HepG2 (cell line): ENCODE measurements at regions not wholly inside any gene's neighbourhood (a gene's known extent, or its start where the extent isn't known, plus 50 kb on each side); places are given as distances from the start of the nearest gene placed in this dataset.
"Not testable (repeated sequence)": the region's sequence is repeated elsewhere in the genome, so short reads cannot be mapped to it uniquely, and the experiment has no call there.

ENCODE experiments used
- ATAC-seq: fragments of 200-7000 bp; cut with Tn5 transposase; 3 replicates; pipeline ENCODE4 v1.9.1; 2020; ENCODE audit warnings: mild to moderate bottlenecking, moderate library complexity
- BruUV-seq: library from RNA; stranded (reverse); fragments of 400-500 nt; replicated peaks from 2 replicates; lab custom pipeline; 2021; lab: Mats Ljungman, UMichigan
- CTCF ChIA-PET: fragments of 300-600 bp; formaldehyde crosslinking; extraction: SDS; loops from one replicate; lab custom pipeline; 2021; ENCODE audit warnings: low total read pairs, inconsistent platforms, low intra/inter-chr PET ratio; lab: Yijun Ruan, JAX
- POLR2A ChIA-PET: fragments of 350-600 bp; sonication (Branson Sonifier 250); formaldehyde crosslinking; loops from one replicate; lab custom pipeline; 2020; ENCODE audit warnings: antibody characterized with exemption, inconsistent platforms; lab: Yijun Ruan, JAX
- DNase-seq: peaks from one replicate; pipeline ENCODE4 v3.0.0-alpha.2; 2015; ENCODE audit warnings: low spot score
- FAIRE-seq: peaks from 3 replicates; lab custom pipeline; 2011; peaks lifted over from hg19 to GRCh38; lab: Jason Lieb, UNC
- H2AFZ ChIP-seq: one replicate; pipeline ENCODE4 v1.6.1; 2011; ENCODE audit warnings: low read length, inconsistent platforms
- H3K27ac ChIP-seq: fragments of 300-600 bp; 3 replicates; pipeline ENCODE4 v1.8.0; 2011; ENCODE audit warnings: mixed run types, mild to moderate bottlenecking, mixed read lengths, low read length, inconsistent platforms; ENCODE audit not compliant: insufficient read depth; ENCODE audit errors: extremely low read length
- H3K27me3 ChIP-seq, 2 experiments: fragments of 200-600 bp in 1 of 2; 2 replicates in 1 of 2; 3 replicates in 1 of 2; pipeline versions ENCODE4 v1.6.0 to v1.8.0; 2011; ENCODE audit warnings: low read length in 2 of 2, mild to moderate bottlenecking in 2 of 2, moderate library complexity in 2 of 2, inconsistent platforms in 1 of 2; ENCODE audit not compliant: insufficient read depth in 2 of 2, control insufficient read depth in 1 of 2
- H3K36me3 ChIP-seq, 2 experiments: fragments of 200-600 bp in 1 of 2; replicated peaks in 1 of 2; 2 replicates in 1 of 2; 3 replicates in 1 of 2; pipeline versions ENCODE4 v1.5.1 to v1.8.0; 2011; ENCODE audit warnings: low read length in 2 of 2, inconsistent platforms in 1 of 2; ENCODE audit not compliant: insufficient read depth in 2 of 2, control insufficient read depth in 1 of 2
- H3K4me1 ChIP-seq: 2 replicates; pipeline ENCODE4 v1.5.1; 2012; ENCODE audit warnings: low read length, inconsistent platforms; ENCODE audit not compliant: insufficient read depth
- H3K4me2 ChIP-seq: 2 replicates; pipeline ENCODE4 v1.6.0; 2011; ENCODE audit warnings: low read depth, low read length, inconsistent platforms
- H3K4me3 ChIP-seq, 3 experiments: fragments of 200-600 bp in 1 of 3; sonication (generic), shearing (Covaris generic) in 1 of 3; replicated peaks in 1 of 3; 2 replicates each; pipeline ENCODE4 v1.5.1; 2011 to 2016; ENCODE audit warnings: low read length in 3 of 3, inconsistent platforms in 2 of 3, low read depth in 2 of 3, mild to moderate bottlenecking in 2 of 3, control low read depth in 1 of 3, mixed read lengths in 1 of 3; ENCODE audit not compliant: insufficient read depth in 1 of 3
- H3K79me2 ChIP-seq: one replicate; pipeline ENCODE4 v1.6.1; 2011; ENCODE audit warnings: low read length, inconsistent platforms; ENCODE audit not compliant: insufficient read depth
- H3K9ac ChIP-seq: 2 replicates; pipeline ENCODE4 v1.6.0; 2011; ENCODE audit warnings: mild to moderate bottlenecking, low read depth, low read length, inconsistent platforms; ENCODE audit not compliant: insufficient read depth
- H3K9me3 ChIP-seq: 2 replicates; pipeline ENCODE4 v1.5.1; 2012; ENCODE audit warnings: mild to moderate bottlenecking, low read length
- H4K20me1 ChIP-seq: 2 replicates; pipeline ENCODE4 v1.6.0; 2011; ENCODE audit warnings: inconsistent platforms, mild to moderate bottlenecking, low read length, moderate library complexity; ENCODE audit not compliant: insufficient read depth
- HHEX ChIP-seq: IDR thresholded peaks from 2 replicates; pipeline ENCODE4 v1.6.1; 2016; ENCODE audit warnings: control low read depth
- HINFP ChIP-seq: sonication (generic); formaldehyde crosslinking; IDR thresholded peaks from 2 replicates; pipeline ENCODE4 v1.4.0; 2020; ENCODE audit warnings: low read depth, mild to moderate bottlenecking, missing genetic modification reagents
- POGZ ChIP-seq: sonication (generic); formaldehyde crosslinking; IDR thresholded peaks from 2 replicates; pipeline ENCODE4 v1.4.0; 2020; ENCODE audit warnings: mild to moderate bottlenecking, missing genetic modification reagents
- RARG ChIP-seq: sonication (generic); formaldehyde crosslinking; IDR thresholded peaks from 2 replicates; pipeline ENCODE4 v1.4.0; 2020; ENCODE audit warnings: low read depth, mild to moderate bottlenecking, missing genetic modification reagents
- SNAI1 ChIP-seq: sonication (generic); formaldehyde crosslinking; IDR thresholded peaks from 2 replicates; pipeline ENCODE4 v1.5.0; 2020; ENCODE audit warnings: mild to moderate bottlenecking, missing genetic modification reagents, borderline replicate concordance
- ZC3H13 ChIP-seq: sonication (generic); formaldehyde crosslinking; IDR thresholded peaks from 2 replicates; pipeline ENCODE4 v1.8.1; 2023; ENCODE audit warnings: mild to moderate bottlenecking, missing genetic modification reagents, moderate library complexity
- ZNF12 ChIP-seq: sonication (generic); formaldehyde crosslinking; IDR thresholded peaks from 2 replicates; pipeline ENCODE4 v1.5.0; 2020; ENCODE audit warnings: missing genetic modification reagents
- ZNF331 ChIP-seq: sonication (generic); formaldehyde crosslinking; IDR thresholded peaks from 2 replicates; pipeline ENCODE4 v1.4.0; 2020; ENCODE audit warnings: missing genetic modification reagents
- ZNF619 ChIP-seq: sonication (generic); formaldehyde crosslinking; IDR thresholded peaks from 2 replicates; pipeline ENCODE4 v1.4.0; 2020; ENCODE audit warnings: mild to moderate bottlenecking, missing genetic modification reagents
- ZNF878 ChIP-seq: sonication (generic); formaldehyde crosslinking; IDR thresholded peaks from 2 replicates; pipeline ENCODE4 v1.8.1; 2023; ENCODE audit warnings: mild to moderate bottlenecking, missing genetic modification reagents, moderate library complexity
- ZNF891 ChIP-seq: sonication (generic); formaldehyde crosslinking; IDR thresholded peaks from 2 replicates; pipeline ENCODE4 v1.5.0; 2020; ENCODE audit warnings: mild to moderate bottlenecking, missing genetic modification reagents
- WGBS: methylation state at CpG from one replicate; pipeline ENCODE4 v1.1.6; 2017; ENCODE audit warnings: low lambda C conversion rate; 5-methylcytosine and 5-hydroxymethylcytosine counted together
- in situ Hi-C: cut with HindIII; loops from 2 replicates; pipeline ENCODE4 v1.10.0; 2017; ENCODE audit warnings: low pct_unique_long_range_greater_than_20kb; ENCODE audit not compliant: extremely low pct_ligation_motif_present
- intact Hi-C: fragments of 100-400 bp; cut with micrococcal nuclease; formaldehyde crosslinking; loops from one replicate; pipeline ENCODE4 v1.10.0; 2022; ENCODE audit not compliant: unreplicated experiment

GRCh38 chr4:17436047-17436749 lies 75.7 kb downstream of the QDPR start:
- DNase-seq, H3K79me2 ChIP-seq, intact Hi-C loops, ATAC-seq, H3K27ac ChIP-seq, H3K9me3 ChIP-seq, FAIRE-seq, H3K9ac ChIP-seq, POLR2A ChIA-PET, CTCF ChIA-PET, H3K27me3 ChIP-seq, H3K36me3 ChIP-seq, BruUV-seq, H2AFZ ChIP-seq, H3K4me1 ChIP-seq, H4K20me1 ChIP-seq, H3K4me3 ChIP-seq, in situ Hi-C loops, H3K4me2 ChIP-seq: not testable (repeated sequence)
- 28% methylated on average over 4 of the region's 21 CpGs for WGBS

GRCh38 chr4:17433827-17434226 lies 78.1 kb downstream of the QDPR start:
- intact Hi-C loops, result no loop called here
- no peaks in the 10 kb centered on the region for H3K9me3 ChIP-seq
- no TSS peak for BruUV-seq
- H3K9ac ChIP-seq, result no peak overlapping the region
- H3K27me3 ChIP-seq, result 0 out of 5 replicates have a peak, but pooled peaks cover 0 to 2% of the 10 kb centered on the region in 2 experiments
- 43% methylated on average over 5 of the region's 5 CpGs for whole genome bisulfite sequencing
- no peak overlapping the region for H3K4me3 ChIP-seq
- no peaks in the 10 kb centered on the region for H3K36me3 ChIP-seq
- no peaks in the 10 kb centered on the region for H3K4me1 ChIP-seq
- no peak overlapping the region for H2AFZ ChIP-seq
- H3K4me2 ChIP-seq, result no peak overlapping the region
- no peaks in the 10 kb centered on the region for H3K79me2 ChIP-seq
- DNase-seq (no peak), FAIRE-seq (no peak), ATAC-seq (no peak)
- POLR2A ChIA-PET, result no interaction called here
- H3K27ac ChIP-seq, result no peak overlapping the region
- H4K20me1 ChIP-seq, result no peaks in the 10 kb centered on the region
- CTCF ChIA-PET, result no interaction called here
- in situ Hi-C loops, result no loop called here
- TF ChIP-seq RARG (no peak), POGZ (no peak), SNAI1 (CRISPR knock-in tag) (no peak), ZNF619 (CRISPR knock-in tag) (no peak), HHEX (no peak), ZNF12 (CRISPR knock-in tag) (no peak), ZC3H13 (CRISPR knock-in tag) (no peak), HINFP (CRISPR knock-in tag) (no peak), ZNF878 (CRISPR knock-in tag) (no peak), ZNF331 (CRISPR knock-in tag) (no peak), ZNF891 (CRISPR knock-in tag) (no peak)
